ENCODE measurements at regions not wholly inside any gene's neighbourhood (a gene's known extent, or its start where the extent isn't known, plus 50 kb on each side); places are given as distances from the start of the nearest gene placed in this dataset.

DNA sequence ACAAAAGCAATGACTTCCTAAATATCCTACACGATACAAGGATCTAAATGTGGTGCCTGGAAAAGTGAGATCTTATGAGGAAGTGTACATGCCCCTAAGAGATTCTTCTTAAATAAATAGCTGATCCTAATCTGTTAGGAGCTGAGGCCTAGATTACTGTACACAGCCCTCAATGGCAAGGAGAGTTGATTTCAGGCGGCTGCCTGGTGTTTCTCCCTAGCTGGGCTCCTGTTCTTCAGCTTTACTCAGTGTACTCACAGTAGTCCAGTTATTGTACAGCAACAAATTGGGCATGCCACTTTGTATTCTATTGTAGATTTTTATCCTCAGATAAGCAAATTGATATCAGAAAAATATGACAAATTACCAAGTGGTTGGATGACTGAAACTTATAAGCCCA lies 358.2 kb upstream of the PDGFD start:
- no peak overlapping the region for H3K27ac Mint-ChIP-seq (ENCODE audit: unreplicated experiment)
- H3K4me3 Mint-ChIP-seq (ENCODE audit: unreplicated experiment), result no peak overlapping the region
- H3K27me3 Mint-ChIP-seq (ENCODE audit: unreplicated experiment), result no peaks in the 10 kb centered on the region
- H3K4me1 Mint-ChIP-seq (ENCODE audit: unreplicated experiment), result no peaks in the 10 kb centered on the region
- no peak for DNase-seq (ENCODE audit: low spot score)
- H3K9me3 Mint-ChIP-seq (ENCODE audit: unreplicated experiment), result no peaks in the 10 kb centered on the region
- H3K36me3 Mint-ChIP-seq (ENCODE audit: low read depth, unreplicated experiment), result no peaks in the 10 kb centered on the region
- TF ChIP-seq, protein P1, sequence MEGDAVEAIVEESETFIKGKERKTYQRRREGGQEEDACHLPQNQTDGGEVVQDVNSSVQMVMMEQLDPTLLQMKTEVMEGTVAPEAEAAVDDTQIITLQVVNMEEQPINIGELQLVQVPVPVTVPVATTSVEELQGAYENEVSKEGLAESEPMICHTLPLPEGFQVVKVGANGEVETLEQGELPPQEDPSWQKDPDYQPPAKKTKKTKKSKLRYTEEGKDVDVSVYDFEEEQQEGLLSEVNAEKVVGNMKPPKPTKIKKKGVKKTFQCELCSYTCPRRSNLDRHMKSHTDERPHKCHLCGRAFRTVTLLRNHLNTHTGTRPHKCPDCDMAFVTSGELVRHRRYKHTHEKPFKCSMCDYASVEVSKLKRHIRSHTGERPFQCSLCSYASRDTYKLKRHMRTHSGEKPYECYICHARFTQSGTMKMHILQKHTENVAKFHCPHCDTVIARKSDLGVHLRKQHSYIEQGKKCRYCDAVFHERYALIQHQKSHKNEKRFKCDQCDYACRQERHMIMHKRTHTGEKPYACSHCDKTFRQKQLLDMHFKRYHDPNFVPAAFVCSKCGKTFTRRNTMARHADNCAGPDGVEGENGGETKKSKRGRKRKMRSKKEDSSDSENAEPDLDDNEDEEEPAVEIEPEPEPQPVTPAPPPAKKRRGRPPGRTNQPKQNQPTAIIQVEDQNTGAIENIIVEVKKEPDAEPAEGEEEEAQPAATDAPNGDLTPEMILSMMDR (IDR thresholded peaks at IDR 0.05; ENCODE audit: unreplicated experiment), result no peak

DNA sequence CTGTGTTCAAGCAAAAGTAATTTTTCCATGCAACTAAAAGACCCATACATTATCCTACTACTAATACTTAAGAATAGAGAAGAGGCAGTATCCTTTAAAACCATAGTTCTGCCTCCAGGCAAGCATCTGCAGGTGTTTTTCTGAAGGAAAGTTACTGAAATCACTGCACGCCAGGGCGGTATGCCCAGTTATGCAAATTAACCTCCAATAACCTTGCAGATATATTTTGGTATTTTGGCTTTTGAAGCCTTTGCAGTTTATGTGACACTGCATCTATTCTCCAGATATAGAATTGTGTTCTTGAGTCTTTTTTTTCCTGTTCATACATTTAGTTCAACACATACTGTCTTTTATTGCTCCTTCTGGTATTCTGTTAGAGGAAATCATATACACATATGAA lies 346.2 kb upstream of the PDGFD start:
- H3K36me3 Mint-ChIP-seq (ENCODE audit: low read depth, unreplicated experiment), result no peaks in the 10 kb centered on the region
- no peaks in the 10 kb centered on the region for H3K9me3 Mint-ChIP-seq (ENCODE audit: unreplicated experiment)
- H3K4me3 Mint-ChIP-seq (ENCODE audit: unreplicated experiment), result no peak overlapping the region
- no peak overlapping the region for H3K27ac Mint-ChIP-seq (ENCODE audit: unreplicated experiment)
- DNase-seq (ENCODE audit: low spot score), result no peak
- H3K4me1 Mint-ChIP-seq (ENCODE audit: unreplicated experiment), result no peaks in the 10 kb centered on the region
- no peaks in the 10 kb centered on the region for H3K27me3 Mint-ChIP-seq (ENCODE audit: unreplicated experiment)
- TF ChIP-seq, protein P1 (IDR thresholded peaks at IDR 0.05; ENCODE audit: unreplicated experiment), result no peak

DNA sequence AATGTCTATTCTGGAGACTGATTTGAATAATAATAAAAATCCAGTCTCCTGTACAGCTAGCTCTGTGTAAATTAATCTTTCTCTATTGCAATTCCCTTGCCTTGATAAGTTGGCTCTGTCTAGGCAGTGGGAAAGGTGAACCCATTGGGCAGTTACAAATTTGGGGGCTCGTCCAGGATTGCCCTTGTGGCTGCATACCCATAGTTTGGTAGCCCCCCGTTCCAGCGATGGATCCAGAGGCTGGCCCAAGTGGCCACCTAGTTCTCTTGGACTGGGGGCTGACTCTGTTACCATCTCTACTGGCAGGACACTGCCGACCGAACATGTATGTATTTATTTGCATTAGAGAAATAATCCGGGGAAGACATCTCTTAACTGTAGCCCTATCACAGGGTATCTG lies 326.2 kb upstream of the PDGFD start:
- H3K4me3 Mint-ChIP-seq (ENCODE audit: unreplicated experiment), result no peak overlapping the region
- H3K27ac Mint-ChIP-seq (ENCODE audit: unreplicated experiment), result no peak overlapping the region
- H3K4me1 Mint-ChIP-seq (ENCODE audit: unreplicated experiment), result no peaks in the 10 kb centered on the region
- no peaks in the 10 kb centered on the region for H3K27me3 Mint-ChIP-seq (ENCODE audit: unreplicated experiment)
- no peaks in the 10 kb centered on the region for H3K36me3 Mint-ChIP-seq (ENCODE audit: low read depth, unreplicated experiment)
- TF ChIP-seq, protein P1 (IDR thresholded peaks at IDR 0.05; ENCODE audit: unreplicated experiment), result no peak
- no peak for DNase-seq (ENCODE audit: low spot score)
- H3K9me3 Mint-ChIP-seq (ENCODE audit: unreplicated experiment), result no peaks in the 10 kb centered on the region

DNA sequence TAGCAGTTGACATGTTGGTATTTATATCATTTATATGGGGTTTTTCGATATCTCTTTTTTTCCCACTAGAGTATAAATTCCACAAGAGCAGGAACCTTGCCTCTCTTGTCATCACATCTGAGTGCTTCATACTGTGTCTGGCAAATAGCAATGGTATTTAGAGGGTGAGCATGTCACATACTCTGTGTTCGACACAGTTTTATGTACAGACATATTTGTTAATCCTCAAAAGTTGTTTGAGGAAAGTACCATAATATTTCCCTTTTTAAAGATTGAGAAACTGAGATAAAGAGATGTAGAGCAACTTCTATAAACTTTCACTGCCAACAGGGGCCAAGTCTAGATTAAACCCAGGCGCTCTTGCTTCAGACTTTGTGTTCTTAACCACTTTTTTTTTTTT lies 324.6 kb upstream of the PDGFD start:
- Mint-ChIP-seq H3K27me3 (ENCODE audit: unreplicated experiment) (no peaks in the 10 kb centered on the region), H3K36me3 (ENCODE audit: low read depth, unreplicated experiment) (no peaks in the 10 kb centered on the region), H3K4me1 (ENCODE audit: unreplicated experiment) (no peaks in the 10 kb centered on the region), H3K4me3 (ENCODE audit: unreplicated experiment) (no peak overlapping the region), H3K9me3 (ENCODE audit: unreplicated experiment) (no peaks in the 10 kb centered on the region), H3K27ac (ENCODE audit: unreplicated experiment) (no peak overlapping the region)
- TF ChIP-seq, protein P1 (IDR thresholded peaks at IDR 0.05; ENCODE audit: unreplicated experiment), result no peak
- no peak for DNase-seq (ENCODE audit: low spot score)

DNA sequence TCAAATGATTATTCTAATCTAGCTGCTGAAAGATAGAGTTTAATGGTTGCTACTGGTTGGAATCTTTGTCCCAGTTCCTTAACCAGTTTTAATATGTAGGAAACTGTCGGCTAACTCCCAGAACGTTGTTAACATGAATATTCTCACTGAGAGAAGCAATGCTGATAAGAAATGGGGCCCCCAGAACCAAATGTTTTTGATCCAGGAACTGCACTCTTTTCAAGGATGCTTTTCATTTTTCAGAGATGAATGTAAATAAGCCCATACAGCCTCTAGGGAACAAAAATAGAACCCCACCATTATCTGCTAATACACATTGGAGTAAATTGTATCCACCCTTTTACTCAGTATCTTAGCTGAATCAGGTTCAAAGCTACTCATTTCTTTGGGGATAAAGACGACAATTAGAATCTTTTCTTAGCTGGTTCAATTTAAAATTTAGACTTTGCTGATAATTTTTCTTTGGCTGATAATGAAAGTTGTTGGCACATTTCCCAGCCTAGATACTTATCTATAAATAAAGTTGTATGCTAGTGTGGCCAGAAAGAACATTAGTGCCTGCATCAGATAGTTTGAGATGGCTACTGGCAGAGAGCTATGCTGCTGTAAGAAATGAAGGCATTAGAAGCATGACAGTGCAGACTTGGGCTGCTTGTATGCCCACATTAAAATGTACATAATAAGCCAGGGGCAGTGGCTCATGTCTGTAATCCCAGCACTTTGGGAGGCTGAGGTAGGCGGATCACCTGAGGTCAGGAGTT lies 323.3 kb upstream of the PDGFD start:
- Mint-ChIP-seq H3K4me3 (ENCODE audit: unreplicated experiment) (no peak overlapping the region), H3K4me1 (ENCODE audit: unreplicated experiment) (no peaks in the 10 kb centered on the region), H3K27ac (ENCODE audit: unreplicated experiment) (no peak overlapping the region), H3K36me3 (ENCODE audit: low read depth, unreplicated experiment) (no peaks in the 10 kb centered on the region), H3K27me3 (ENCODE audit: unreplicated experiment) (no peaks in the 10 kb centered on the region), H3K9me3 (ENCODE audit: unreplicated experiment) (no peaks in the 10 kb centered on the region)
- TF ChIP-seq, protein P1 (IDR thresholded peaks at IDR 0.05; ENCODE audit: unreplicated experiment), result no peak
- no peak for DNase-seq (ENCODE audit: low spot score)
